GM21737 (cell line): ENCODE measurements at regions not wholly inside any gene's neighbourhood (a gene's known extent, or its start where the extent isn't known, plus 50 kb on each side); places are given as distances from the start of the nearest gene placed in this dataset.
"Not testable (repeated sequence)": the region's sequence is repeated elsewhere in the genome, so short reads cannot be mapped to it uniquely, and the experiment has no call there.

Experiments
- ATAC-seq: cut with Tn5 transposase; IDR thresholded peaks from one replicate; pipeline ENCODE4 v1.9.1; 2021; ENCODE audit warnings: mild to moderate bottlenecking, moderate library complexity; ENCODE audit not compliant: unreplicated experiment

DNA sequence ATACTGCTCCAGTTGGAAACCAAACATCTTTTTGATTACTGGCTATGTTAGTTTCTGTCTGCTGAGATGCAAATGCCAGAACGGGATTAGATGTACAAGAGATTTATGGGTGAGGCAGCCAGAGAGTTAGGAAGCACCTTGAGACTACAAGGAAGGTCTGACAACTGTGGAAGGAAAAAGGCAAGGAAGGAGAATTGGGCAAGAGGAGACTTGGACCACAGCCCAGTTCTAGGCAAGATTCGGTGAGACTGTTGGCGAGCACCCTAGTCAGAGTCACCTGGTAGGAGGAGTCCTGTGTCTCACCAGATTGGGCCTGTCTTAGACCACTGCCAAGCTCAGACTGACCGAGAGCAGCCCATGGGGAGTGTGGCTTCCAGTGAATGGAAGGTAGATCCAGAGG is 91.8 kb upstream of the F13A1 start:
- no peak for ATAC-seq

DNA sequence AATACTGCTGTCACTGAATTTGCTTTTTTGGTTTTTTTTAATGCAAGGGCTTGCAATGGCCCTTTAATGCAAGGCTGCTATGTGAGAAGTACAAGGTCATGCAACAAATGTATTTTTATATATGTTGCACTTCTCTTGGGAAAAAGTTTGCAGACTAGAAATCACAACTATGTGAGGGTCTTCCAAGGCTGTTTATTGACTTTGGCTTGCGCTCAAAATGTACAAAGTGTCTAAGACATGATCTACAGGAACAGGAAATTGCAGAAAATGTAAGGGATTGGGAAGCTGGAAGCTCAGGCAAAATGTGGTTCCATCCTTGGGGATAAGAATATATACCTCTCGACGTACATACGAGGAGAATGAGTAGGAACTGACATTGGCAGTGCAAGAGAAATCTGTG is 92.2 kb upstream of the F13A1 start:
- no peak for ATAC-seq

DNA sequence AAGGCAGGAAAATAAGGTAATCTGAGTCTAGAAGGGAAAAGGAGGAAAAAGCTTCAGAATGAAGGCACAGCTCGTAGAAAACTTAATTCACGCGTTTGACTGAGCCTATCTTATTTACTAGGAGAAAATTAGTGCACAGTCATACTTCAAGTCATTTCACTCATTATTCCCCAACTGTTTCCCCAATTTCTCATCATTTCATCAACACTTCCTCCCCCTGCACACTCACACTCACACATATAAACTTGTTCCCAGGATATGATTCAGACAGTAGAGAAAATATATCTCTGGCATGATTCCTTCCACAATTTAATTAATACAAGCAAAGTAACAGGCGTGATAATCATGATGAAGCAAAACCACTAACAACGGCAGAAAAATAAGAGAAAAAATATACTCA is 94.5 kb upstream of the F13A1 start:
- ATAC-seq, result no peak

DNA sequence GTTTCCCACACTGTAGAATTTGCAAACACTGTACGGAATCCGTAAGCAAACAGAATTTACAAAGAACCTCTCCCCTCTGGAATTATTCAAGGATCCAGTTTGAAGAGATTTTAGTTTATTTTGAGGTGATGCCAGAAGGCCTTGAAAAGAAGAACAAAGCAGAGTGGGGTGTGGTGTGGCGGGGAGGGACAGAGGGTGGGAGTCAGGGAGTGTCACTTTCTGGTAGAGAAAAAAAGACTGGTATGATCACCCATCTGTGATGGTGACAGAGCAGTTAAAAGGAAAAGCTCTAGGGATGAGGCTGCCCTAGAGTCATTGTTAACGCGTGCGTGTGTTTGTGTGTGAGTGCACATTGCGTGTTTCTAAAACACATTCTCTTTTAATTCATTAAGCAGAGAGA is 97.0 kb upstream of the F13A1 start:
- ATAC-seq, result no peak

DNA sequence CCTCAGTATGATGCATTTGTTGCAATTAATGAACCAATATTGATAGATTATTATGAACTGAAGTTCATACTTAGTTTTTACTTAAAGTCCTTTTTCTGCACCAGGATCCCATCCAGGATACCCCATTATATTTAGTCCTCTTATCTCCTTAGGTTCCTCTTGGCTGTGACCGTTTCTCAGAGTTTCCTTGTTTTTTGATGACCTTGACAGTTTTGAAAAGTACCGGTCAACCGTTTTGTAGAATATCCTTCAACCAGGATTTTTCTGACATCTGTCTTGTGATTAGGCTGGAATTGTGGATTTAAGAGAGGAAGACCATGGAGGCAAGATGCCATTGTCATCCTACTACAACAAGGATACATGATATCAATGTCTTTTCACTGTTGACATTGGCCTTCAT is 98.0 kb upstream of the F13A1 start:
- ATAC-seq, result no peak

DNA sequence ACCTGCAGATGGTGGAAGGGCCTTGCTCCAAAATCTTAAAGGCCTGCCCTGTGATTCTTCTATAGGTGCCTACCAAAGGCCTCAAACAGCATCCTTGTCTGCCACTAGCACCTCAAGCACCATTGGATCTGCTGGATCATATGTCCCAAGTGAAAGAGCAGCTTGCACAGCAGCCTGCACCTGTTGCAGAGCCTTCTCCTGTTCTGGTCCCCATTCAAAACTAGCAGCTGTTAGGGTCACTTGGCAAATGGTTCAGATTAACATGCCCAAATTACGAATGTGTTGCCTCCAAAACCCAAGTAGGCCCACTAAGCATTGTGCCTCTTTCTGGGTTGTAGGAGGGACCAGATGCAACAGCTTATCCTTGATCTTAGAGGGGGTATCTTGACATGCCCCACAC is 99.6 kb upstream of the F13A1 start:
- ATAC-seq, result no peak

DNA sequence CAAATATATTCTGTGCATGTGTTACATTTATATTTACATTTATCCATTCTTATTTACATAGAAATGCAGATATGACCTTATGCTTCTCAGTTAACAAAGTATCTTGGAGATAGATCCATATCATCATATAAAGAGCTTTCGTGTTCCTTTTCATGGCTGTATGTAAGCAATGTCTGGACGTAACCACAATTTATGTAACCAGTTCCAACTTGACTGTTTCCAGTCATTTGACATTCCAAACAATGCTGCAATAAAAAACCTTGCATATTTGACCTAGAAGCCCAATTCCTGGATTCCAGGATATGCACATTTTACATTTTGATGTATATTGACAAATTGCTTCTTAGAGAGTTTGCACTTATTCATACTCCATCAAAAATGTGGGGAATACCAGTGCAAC is 113.7 kb upstream of the F13A1 start:
- ATAC-seq, result no peak

DNA sequence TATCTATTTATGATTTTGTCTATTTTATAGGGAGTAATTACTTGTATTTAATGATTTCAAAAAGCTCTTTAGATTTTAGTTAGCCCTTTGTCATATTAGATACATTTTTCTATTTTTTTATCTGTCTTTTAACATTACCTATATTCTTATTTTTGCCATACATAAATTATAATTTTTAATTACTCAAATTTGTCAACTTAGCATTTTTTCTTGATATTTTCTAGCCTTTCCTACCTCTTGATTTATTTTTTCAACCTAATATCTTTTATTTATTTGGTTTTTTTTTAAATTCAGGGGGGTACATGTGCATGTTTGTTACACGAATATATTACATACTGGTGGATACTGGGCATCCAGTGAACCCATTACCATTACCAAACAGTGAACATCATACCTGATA is 114.3 kb upstream of the F13A1 start:
- ATAC-seq, result no peak

DNA sequence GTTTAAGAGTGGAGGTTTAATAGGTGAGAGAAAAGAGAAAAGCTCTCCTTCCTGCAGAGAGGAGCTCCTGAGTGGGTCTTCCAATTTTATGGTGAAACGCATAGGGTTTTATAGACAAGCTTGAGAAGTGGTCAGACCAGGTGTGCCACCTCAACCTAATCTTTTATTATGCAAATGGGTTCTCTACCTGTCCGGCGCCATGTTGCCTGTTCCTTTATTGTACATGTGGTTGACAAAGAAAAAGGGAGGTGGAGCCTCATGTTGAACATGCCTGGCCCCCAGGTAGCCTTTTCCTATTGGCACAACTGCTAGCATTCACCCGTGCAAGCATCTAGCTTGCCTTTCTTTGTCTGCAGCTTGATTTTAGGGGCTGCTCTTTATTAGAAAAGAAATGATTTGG is 115.9 kb upstream of the F13A1 start:
- no peak for ATAC-seq

DNA sequence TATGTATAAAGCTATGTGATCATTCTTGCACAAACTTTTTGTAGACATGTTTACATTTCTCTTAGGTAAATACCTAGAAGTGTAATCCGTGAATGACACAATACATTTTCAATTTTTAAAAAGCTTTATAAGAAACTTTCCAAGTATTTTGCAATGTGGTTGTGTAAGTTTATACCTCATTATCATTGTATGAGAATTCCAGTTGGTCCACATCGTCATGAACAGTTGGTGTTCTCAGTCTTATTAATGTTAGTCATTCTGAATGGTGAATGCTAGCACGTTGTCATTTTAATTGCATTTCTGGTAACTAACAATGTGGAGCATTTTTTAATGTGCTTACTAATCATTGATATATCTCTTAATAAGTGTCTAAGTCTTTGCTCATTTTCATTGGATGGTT is 116.5 kb upstream of the F13A1 start:
- ATAC-seq, result no peak

DNA sequence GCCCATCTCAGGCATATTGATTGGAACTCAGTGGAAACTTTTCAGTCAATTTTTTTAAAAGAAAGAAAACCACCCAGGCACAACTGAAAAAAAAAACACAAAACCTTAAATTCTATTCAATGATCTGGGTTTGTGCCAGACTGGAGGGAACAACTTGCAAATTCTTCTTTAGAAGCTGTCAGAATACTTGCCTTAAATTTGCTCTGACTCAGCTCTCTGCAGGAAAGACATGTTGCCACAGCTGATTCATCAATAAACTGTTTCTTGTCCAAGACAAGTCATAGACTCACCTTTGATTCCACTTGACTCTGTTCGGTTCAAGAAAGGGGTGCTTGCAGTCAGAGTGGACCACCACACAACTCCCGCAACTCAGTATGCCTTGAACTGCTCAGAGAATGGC is 117.8 kb upstream of the F13A1 start:
- ATAC-seq, result no peak

DNA sequence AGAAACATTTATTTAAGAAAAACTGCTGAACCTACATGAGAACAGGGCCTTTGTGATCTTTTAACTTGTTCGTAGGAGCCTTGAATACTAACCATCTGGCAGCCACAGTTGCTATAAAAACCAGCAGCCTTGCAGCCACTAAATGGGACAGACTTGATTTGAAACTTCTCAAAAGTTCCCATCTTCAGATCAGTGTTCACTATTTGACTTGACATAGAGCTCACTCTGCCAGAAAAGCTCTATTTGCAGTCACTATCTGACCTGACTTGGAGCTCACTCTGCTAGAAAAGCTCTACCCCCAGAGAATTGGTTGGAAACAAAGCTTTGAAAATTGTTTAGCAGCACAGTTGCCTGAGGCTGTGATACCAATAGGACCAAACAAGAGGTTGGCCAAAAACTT is 119.3 kb upstream of the F13A1 start:
- ATAC-seq, result no peak

DNA sequence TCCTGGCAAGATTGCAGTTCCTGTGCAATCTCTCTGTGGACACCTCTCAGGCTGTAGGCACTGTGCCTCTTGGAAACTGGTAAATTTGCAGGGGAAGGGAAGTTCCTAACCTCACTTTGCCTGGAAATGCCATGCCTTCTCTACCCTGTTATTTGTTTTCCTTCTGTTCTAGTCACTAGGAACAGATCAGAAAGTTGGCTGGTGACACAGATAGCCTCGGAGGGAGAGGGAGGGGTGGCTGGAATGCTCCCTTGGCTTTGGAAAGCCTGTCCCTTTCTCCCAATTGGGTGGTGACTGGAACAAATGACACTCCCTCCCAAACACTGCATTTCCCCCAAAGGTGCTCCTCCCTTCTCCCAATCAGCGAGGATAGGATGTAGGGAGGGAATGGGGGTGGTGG is 131.5 kb upstream of the F13A1 start:
- no peak for ATAC-seq

DNA sequence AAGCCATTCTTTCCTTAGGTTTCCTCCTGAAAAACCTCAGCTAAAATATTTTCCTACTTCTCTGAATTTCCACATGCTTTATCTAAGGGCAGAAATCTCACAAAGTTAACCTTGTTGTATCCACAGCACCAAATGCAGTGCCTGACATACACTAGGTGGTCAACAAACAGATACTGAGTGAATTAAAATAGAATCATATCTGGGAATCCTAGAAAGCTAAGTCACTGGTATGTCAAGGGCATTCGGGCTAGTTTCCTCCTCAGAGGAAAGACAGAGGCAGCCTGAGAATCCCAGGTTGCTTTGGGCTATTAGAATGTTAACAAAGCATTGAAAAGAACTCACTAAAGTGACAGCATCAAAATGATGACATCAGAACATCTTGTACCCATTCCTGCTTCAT is 132.7 kb upstream of the F13A1 start:
- no peak for ATAC-seq

DNA sequence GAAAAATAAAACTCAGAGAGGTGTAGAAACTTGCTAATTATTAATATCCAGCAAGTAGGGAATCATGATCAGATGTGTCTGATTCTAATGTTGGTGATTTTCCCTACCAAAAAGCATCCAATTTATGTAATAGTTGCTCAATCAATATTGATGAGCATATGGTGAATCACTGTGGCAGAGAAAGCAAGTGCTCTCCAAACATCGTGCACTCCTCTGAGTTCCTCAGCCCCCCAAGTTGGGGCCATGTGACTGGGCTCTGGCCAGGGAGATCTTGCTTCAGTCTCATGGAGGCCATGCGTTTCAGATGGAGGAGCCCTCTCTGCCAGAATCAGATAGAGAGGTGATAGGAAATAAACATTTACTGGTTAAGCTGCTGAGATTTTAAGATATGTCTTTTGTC is 133.2 kb upstream of the LY86 start:
- no peak for ATAC-seq

DNA sequence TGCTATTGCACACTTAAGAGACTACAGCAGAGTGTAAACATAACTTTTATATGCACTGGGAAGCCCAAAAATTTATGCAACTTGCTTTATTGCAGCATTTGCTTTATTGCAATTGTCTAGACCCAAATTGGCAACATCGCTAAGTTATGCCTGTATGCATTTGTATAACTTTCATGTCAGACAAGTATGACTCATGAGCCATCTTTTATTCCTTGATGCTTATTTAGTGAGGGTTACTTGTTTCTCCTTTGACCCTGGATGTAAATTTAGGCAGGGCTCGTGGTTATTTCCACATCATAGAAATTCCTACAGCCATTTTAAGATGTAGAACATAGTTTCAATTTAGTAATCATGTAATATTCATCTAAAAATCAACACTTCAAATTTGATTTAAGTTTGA is 130.3 kb upstream of the LY86 start:
- ATAC-seq, result no peak

DNA sequence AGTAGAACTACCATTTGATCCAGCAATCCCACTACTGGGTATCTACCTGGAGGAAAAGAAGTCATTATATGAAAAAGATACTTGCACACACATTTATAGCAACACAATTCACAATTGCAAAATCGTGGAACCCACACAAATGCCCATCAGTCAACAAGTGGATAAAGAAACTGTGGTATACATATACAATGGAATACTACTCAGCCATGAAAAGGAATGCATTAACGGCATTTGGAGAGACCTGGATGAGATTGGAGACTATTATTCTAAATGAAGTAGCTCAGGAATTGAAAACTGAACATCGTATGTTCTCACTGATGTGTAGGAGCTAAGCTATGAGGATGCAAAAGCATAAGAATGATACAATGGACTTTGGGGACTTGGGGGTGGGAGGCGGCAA is 128.6 kb upstream of the LY86 start:
- not testable (repeated sequence) for ATAC-seq

DNA sequence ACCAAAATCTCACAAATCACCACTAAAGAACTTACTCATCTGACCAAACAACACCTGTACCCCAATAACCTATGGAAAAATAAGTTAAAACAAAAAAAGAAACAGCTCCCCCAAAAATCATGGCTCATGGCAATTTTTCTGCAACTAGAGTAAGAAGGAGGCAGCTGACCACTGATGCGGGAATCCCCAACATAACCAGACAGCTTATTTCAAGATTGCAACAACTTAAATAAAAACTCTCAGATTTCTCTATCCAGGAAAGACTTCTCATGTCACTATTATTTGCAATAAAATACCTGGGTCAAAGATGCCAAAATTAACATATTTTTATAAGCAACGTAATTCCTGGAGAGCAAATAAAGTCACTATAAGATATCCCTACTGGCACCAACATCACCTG is 128.1 kb upstream of the LY86 start:
- no peak for ATAC-seq

DNA sequence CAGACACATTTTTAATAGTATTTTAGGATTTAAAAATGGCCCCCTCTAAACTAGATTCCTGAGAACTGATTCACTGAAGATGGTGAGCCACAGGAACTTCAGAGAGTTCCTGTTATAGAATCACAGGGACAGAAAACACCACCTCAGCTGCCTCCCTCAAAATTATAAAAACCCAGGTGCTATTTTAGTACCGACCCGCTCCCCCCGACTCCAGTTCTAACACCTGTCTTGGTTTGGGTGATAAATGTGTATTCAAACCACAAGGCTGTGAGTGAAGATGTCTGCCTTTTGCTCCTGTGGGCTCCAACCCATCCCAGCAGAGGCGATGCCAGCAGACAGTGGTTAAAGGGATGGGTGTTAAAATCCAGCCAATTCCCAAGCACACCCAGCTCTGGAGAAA is 127.4 kb upstream of the LY86 start:
- ATAC-seq, result no peak

DNA sequence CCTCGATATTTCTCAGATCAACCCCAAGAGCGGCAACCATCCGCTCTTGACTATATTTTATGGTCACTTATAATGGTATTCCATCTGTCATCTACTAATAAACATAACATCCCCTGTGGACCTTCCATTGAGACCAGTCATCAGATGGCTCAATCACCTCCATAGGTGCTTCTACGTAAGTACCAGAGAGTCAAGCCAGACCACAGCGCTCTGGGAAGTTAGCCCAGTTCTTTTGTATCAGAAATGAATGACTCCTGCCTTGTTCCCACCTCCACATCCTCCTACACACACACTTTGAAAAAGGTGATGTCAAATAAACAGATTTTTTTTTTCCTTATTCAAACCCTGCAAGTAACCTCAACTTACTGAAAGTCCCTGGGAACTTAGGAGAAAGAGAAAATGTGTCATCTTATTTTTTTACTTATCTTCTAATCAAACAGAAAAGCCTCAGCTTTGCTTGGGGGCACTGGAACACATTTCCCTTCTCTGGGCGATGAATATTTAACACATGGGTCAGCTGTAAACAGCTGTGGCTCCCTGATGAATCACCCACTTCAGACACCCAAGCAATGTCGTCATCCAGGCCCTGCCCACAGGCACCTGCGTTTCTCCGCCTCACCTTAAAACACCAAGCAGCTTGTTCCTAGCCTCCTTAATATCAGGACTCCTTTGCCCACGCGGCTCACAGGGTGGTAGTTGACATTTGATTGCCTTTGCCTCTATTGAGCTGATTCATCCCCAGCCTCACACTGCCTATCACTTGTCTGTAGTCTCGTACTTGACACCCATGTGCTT is 121.4 kb upstream of the LY86 start:
- ATAC-seq, result no peak

DNA sequence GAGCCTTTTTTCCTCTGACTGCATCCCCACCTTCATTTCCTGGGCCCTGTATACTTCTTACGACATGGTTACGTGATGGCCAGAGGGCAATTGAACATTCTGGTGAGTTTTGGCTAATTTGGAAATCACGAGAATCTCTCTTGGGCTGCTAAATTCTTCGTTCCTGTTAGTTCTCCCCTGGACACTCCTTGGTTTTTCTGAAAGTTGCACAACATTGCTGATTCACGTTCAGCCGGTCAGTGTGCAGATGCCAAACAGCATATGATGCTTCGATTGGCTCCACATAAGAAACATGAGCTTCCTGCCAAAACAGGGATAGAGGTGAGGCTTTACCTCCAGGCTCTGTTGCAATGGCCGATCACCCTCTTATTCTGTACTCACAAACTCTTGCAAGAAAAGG is 119.4 kb upstream of the LY86 start:
- ATAC-seq, result no peak

DNA sequence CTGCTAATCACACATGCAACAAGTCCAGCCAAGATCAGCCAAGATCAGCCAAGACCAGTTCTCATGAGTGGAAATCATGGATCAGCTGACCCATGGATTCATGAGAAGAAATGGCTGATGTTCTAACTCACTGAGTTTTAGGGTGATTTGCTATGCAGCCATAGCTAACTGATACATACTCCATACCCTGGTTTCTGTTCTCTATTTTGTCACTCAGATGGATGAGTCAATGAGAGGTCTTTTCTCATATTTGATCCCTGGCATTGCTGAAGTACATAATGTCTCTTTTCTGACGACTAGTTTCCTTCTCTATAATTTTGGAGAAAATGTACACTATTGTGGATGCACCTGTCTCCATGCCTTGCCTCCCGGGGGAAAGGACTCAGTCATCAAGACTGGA is 118.4 kb upstream of the LY86 start:
- no peak for ATAC-seq

DNA sequence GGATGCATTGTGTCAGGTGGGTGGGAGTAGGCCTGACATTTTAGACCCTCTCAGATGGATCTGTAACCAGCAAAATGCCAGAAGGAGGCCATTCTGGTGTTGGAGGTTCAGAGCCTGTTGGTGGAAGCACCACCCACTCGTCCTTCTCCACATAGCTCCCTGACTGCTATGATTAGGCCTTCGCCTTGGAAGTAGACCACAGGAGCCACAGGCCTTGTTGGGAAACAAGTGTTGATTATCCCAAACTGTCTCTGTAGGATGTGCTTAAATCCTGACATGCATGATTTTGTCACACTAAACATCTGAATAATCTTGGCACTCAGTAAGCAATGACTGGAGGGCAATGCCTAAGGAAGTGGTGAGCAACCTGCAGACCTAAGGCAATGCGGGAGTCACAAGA is 117.2 kb upstream of the LY86 start:
- ATAC-seq, result no peak
